RWPE1 (cell line): ENCODE measurements at regions not wholly inside any gene's neighbourhood (a gene's known extent, or its start where the extent isn't known, plus 50 kb on each side); places are given as distances from the start of the nearest gene placed in this dataset.
"Not testable (repeated sequence)": the region's sequence is repeated elsewhere in the genome, so short reads cannot be mapped to it uniquely, and the experiment has no call there.

Source experiments
- CTCF ChIA-PET: fragments of 350-600 bp; sonication (Branson Sonifier 250); formaldehyde crosslinking; extraction: SDS; loops from one replicate; lab custom pipeline; 2021; lab: Yijun Ruan, JAX
- POLR2A ChIA-PET: fragments of 400-600 bp; formaldehyde crosslinking; extraction: SDS; loops from one replicate; lab custom pipeline; 2020; ENCODE audit warnings: antibody characterized with exemption; ENCODE audit not compliant: low non-redundant PET; lab: Yijun Ruan, JAX
- DNase-seq: peaks from one replicate; pipeline ENCODE4 v3.0.0; 2012; ENCODE audit warnings: low spot score
- H3K27ac ChIP-seq: fragments of 450-650 bp; 2 replicates; pipeline ENCODE4 v1.5.1; 2017
- CTCF ChIP-seq: fragments of 450-650 bp; conservative IDR thresholded peaks from 2 replicates; pipeline ENCODE4 v1.5.1; 2017; ENCODE audit warnings: low read depth, mild to moderate bottlenecking

GRCh38 chr5:124000538-124000937, 488.6 kb downstream of the CSNK1G3 start:
- no peak for DNase-seq
- POLR2A ChIA-PET: no interaction called here
- TF ChIP-seq CTCF: no peak
- CTCF ChIA-PET: no interaction called here
- H3K27ac ChIP-seq: no peak overlapping the region

DNA sequence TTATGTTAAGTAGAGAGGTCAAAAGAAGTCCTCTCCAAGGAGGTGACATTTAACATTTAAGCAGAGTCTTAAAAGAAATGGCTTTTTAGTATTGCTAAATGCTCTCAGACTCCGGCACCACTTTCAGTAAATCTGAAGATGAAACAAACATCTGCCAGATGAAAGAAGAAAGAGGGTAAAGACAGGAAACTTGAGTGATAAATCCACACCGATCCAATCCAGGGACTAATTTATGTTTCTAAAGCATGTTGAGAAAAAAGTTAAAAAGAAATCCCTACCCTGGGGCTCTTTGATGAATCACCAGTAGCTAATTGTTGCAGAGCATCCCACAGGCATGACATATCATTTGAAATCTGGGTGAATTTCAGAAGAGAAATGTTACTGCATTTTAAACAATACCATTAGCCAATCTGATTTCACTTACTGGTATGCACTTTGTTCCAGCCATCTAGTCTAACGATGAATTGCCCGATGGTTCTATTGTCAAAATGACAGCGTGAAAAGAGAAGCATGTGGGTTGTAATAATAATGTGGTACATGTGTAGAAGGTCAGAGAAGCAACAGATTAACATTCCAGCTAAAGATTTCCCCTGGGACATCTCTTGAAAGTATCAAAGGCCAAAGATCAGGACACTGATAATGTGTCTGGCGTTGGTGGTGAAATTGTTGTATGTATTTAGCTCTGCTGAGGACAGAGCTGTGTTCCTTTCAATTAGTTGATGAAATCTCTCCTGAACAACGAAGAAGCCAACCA, 485.7 kb downstream of the CSNK1G3 start:
- ChIA-PET CTCF (interaction anchor here (0.5 to 0.7 kb wide), 2 partner anchors 10 to 429 kb away, joined by 3 read pairs; no protein-coding TSS in a partner anchor), POLR2A (no interaction called here)
- peak; percentile 79 for DNase-seq
- no peak for TF ChIP-seq CTCF
- H3K27ac ChIP-seq: no peak overlapping the region

DNA sequence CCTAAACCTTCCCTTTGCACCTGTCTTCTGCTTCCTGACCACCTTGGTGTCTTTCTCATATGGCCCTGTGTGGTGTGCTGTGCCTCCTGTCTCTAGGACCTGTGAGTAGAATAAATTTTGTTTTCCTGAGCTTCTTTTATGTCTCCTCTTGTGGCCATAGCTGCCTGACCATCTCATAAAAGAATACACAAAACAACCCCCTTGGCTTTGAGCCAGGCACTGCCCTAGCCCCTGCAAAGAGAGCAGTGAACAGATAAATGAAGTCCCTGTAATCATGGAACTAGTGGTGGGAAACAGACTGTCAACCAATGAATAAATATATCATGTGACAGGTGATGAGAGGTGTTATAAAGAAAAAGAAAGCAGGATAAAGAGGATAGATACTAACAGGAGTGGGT, 485.1 kb downstream of the CSNK1G3 start:
- DNase-seq: no peak
- POLR2A ChIA-PET: no interaction called here
- CTCF ChIA-PET: interaction anchor here (0.5 kb wide), 1 partner anchor 429 kb away, joined by 3 read pairs; no protein-coding TSS in a partner anchor
- TF ChIP-seq CTCF: no peak
- no peak overlapping the region for H3K27ac ChIP-seq

DNA sequence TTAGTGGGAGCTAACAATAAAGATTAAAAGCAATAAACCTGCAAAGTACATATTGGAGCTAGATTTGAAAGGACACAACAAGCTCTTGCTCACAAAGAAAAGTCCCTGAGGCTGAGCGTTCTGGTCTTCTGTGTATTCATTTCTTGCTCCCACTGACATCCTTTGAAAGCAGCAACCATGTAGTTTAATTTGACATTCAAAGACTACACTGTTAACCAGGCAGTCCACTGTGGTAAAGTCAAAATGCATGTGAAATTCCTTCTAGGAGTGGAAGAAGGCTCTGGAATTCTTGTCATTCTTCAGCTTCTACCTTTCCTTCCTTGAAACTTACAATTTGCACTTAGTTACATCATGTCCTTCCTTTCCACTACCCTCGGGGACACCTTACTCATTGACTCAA, 480.7 kb downstream of the CSNK1G3 start:
- no peak overlapping the region for H3K27ac ChIP-seq
- no peak for TF ChIP-seq CTCF
- no peak for DNase-seq
- ChIA-PET CTCF (no interaction called here), POLR2A (no interaction called here)

DNA sequence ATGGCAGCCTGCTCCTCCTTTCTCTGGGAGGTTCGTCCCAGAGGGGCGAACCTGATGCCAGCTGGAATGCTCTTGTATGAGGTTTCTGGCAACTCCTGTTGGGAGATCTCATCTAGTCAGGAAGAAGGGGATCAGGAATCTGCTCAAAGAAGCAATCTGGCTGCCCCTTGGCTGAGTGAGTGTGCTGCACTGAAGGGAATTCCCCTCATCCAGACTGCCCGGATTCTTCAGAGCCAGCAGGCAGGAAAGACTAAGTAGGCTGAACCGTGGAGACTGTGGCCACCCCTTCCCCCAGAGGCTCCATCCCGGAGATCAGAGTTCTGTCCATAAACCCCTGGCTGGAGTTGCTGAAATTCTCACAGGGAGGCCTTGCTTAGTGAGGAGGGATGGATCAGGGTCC, 476.0 kb downstream of the CSNK1G3 start:
- no peak for DNase-seq
- no peak overlapping the region for H3K27ac ChIP-seq
- no peak for TF ChIP-seq CTCF
- ChIA-PET POLR2A (no interaction called here), CTCF (interaction anchor here (0.6 kb wide), 1 partner anchor 846 kb away, joined by 3 read pairs; no protein-coding TSS in a partner anchor)

DNA sequence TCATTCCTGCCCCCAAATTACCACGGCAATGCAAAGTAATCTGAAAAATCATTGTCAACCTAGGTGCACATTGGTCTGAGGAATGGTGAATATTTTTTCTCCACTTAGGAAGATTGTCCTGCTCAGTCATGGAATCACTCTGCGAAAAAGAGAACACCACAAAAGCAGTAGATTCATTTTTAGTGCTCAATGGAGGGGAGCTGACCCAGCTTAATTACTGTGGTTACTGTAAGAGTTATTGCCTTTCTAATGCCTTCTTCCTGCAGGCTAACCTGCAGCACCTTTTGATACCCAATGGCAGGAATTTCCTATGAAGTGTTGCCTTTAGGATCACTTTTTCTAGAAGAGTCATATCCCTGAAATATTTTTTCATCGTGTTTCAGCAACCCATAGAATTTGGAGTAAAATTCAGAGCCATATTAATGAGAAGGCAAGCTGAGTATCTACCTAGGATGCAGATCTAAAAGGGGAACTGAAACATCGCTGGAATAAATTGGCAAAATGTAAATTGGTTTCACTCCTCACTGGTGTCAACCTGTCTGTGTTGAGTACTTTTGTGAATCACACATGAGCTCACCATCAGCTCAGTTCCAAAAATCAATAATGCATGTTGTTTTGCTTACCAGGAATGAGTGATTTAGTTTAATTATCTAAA, 464.5 kb downstream of the CSNK1G3 start:
- CTCF ChIA-PET: interaction anchor here (0.5 kb wide), 1 partner anchor 49 kb away, joined by 3 read pairs; no protein-coding TSS in a partner anchor
- no peak for DNase-seq
- H3K27ac ChIP-seq: no peak overlapping the region
- no peak for TF ChIP-seq CTCF
- POLR2A ChIA-PET: no interaction called here

GRCh38 chr5:123975521-123975920, 463.5 kb downstream of the CSNK1G3 start:
- H3K27ac ChIP-seq, DNase-seq, POLR2A ChIA-PET, CTCF ChIA-PET: not testable (repeated sequence)
